AG08396 (cell line): ENCODE measurements at regions not wholly inside any gene's neighbourhood (a gene's known extent, or its start where the extent isn't known, plus 50 kb on each side); places are given as distances from the start of the nearest gene placed in this dataset.

ENCODE experiments used
- DNase-seq: peaks from one replicate; pipeline ENCODE4 v3.0.0; 2012; ENCODE audit warnings: low spot score, mixed read lengths

DNA sequence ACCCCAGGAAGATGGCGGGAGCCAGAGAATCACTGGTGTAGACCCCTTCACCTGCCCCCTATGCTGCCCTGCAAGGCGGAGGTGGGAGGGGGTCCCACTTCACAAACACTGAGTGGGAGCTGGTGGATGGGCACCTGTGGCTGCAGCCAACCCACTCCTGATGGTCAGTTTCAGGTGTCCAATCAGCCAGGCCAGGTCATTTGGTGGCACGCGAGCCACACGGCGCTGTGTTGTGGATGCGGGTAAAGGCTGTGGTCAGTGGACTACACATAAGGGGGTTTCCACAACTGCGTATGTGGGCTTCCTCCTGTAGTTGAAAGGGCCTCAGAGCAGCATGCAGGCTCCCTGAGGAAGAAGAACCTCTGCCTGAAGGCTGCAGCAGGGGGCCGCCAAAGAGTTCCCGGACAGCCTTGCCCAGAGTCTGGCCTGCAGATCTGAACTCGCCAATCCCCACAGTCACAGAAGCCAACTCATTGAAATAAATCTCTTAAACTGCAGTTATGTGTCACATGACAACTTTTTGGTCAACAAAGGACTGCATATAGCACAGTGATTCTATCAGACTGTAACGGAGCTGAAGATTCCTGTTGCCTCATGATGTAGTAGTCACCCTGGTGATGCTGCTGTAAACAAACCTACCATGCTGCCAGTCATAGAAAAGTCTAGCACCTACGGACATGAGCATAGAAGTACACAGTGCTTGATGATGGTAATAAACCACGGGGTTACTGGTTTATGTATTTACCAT lies 284.7 kb upstream of the IRX2 start:
- no peak for DNase-seq

DNA sequence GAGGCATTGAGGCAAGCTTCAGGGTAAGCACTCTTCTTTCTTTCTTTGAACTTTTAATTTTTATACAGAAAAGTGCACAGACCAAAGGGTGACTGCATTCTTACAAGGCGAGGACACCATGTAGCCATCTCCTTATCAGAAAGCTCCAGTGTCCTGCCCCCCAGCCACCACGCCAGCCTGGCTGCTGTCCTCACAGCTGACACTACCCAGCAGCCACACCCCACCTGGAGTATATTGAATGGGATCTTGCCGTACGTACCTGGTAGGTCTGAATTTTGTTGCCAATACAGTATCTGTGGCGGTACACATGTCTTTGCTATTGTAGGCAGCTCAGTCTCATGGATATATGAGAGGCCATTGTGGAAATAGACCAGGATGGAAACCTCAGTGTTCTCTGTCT lies 284.0 kb upstream of the IRX2 start:
- DNase-seq: no peak

DNA sequence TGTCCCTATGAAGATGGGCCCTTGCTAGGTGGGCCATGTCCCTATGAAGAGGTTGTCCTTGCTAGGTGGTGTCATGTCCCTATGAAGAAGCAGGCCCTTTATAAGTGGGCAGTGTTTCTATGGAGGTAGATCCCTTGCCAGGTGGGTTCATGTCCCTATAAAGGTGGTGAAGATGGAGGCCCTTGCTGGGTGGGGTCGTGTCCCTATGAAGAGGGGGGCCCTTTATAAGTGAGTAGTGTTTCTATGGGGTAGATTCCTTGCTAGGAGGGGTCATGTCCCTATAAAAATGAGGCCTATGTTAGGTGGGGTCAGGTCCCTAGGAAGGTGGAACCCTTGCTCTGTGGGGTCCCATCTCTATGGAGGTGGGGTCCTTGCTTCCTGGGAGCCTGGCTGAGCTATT lies 283.4 kb upstream of the IRX2 start:
- DNase-seq: no peak

DNA sequence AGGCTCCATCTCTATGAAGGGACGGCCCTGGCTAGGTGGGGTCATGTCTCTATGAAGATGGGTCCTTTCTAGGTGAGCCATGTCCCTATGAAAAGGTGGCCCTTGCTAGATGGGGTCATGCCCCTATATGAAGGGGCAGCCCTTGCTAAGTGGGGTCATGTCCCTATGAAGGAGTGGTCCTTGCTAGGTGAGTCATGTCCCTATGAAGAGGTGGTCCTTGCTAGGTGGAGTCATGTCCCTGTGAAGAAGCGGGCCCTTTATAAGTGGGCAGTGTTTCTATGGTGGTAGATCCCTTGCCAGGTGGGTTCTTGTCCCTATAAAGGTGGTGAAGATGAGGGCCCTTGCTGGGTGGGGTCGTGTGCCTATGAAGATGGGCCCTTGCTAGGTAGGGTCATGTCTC lies 283.0 kb upstream of the IRX2 start:
- no peak for DNase-seq

DNA sequence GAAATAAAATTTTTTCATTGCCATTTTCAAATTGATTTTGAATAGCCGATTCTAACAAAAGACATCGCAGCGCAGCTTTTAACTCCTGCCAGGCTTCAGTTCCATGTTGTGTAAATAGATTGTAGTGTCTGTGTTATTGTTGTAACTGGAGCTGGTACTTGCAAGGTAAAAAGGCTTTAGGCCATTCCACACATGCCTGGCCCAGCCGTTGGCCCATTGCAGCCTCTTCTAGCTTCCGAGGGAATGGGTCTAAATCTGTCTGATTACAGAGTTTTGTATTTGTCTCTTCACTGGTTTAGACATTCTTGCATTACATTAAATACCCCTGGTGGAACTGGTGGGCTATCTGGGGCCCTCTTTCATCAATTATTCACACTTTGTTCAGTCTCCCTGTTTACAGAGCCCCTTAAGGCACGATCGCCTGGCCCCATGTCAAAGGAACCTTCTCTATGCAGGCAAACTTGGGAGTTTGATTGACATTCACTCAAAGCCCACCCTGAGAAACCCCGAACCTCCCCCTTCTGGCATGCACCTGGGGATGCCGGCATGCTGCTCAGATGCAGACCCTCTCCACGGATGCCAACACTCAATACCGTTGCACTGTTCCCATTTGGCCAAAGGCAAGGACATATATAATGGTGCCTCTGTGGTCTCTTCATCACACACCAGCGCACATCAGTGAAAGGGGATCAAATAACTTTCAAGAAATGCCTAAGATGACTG lies 281.7 kb upstream of the IRX2 start:
- DNase-seq: no peak

DNA sequence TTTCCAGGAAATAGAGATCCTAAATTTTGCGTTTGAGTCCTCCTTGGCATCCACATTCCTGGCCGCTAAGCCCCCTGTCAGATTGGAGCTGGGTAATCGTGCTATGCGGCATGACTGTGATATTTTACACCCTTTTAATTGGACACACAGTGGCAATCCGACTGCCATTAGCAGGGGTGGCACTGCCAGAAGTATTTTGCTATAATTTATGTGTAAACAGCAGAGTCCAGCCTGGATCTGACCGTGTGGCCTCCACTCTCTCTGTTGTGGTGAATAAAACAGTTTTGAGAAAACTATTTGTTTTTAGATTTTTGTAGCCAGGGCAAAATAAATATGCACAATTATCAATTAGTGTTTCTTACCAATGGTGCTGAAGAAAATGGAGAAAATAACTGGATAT lies 281.0 kb upstream of the IRX2 start:
- DNase-seq: no peak

DNA sequence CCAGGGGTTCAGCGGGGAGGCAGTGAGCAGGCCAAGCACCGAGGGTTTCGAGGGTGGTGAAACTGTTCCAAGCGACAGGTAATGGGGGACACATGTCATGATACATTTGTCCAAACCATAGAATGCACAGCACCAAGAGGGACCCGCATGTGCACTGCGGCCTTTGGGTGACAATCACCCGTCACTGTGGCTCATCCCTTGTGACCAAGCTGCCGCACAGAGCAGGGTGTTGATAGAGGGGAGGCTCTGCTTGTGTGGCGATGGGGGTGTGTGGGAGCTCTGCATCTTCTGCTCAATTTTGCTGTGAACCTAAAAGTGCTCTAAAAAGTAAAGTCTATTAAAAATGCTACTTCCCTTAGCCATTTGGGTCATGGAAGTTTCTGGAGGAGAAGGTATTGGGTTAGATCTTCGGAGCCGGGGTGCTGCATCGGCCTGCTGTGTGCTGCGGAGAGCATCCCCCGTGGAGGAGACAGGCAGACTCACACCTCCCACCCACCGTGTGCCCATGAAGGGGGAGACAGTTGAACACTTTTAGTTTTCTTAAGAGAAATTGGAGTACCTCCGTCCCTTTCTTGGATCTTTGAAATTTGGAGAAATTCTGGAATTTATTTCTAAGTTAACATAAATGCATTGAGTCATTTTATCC lies 280.4 kb upstream of the IRX2 start:
- no peak for DNase-seq

DNA sequence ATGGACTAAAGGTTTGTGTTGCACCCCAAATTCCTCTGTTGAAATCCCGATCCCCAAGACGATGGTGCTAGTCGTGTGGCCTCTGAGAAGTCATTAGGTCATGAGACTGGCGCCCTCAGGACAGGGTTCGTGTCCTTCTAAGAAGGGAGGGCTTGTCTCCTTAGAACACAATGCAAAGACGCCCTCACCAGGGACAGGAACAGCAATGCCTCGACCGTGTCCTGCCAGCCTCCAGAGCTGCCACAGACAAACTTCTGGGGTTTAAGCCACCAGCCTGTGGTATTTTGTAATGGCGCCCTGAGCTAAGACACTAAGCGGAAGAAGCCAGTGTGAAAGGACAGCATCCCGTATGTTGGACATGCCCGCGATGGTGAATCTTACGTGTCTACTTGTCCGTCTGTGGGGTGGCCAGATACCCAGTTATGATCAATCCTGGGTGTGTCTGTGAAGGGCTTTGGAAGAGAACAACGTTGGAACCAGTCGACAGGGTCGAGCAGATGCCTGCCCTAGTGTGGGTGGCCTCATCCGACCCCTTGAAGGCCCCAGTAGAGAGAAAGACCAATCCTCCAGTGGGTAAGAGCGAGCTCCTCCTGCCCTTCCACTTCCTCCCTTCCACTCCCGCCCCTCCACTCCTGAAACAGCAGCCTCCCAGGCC lies 279.2 kb upstream of the IRX2 start:
- DNase-seq: no peak

DNA sequence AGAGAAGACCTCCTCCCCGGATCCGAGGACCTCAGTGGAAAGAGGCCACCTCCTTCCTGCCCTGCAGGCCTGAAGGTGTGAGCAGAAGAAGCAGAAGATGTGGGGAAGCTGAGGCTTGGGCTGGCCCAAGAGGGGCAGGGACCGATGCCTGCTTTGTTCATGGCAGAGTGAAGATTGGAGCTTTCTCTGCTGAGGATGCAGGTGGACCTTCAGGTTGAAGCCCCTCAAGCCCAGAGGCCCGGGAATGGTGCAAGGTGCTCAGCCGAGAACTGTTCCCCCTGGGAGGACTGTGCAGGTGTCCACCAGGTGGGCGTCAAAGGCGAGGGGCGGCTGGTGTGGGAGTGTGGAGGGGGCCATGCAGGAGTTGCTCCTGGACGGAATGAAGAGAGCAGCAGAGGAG lies 277.9 kb upstream of the IRX2 start:
- DNase-seq: no peak

DNA sequence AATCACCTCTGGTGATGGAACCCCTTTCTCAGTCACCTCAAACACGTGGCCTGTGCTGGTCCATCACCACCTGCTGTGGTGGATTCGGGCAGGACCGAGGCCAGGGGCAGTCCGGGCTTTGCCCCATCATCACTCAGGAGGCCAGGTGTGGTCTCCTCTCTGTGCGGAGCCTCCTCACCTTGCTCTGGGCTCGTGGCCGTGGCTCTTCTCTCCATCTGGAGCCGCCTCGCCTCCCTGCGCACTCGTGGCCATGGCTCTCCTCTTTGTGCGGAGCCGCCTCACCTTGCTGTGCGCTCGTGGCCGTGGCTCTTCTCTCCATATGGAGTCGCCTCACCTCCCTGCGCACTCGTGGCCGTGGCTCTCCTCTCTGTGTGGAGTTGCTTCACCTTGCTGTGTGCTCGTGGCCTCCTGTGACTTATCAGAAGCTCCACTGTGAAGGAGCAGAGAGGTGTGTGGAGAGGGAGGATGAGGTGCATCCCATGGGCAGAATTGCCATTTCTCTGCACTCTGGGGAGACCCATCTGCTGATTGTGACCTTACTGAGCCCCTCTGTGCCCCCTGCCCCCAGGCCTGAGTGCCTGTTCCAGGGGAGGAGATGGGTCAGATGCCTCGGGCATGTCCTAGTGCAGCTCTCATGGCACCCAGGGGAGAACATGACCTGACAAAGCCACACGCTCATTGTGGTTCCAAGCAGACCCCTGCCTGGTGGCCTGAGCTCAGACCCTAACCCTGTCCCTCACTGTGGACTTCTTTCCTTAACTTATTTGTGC lies 276.6 kb upstream of the IRX2 start:
- DNase-seq: no peak

DNA sequence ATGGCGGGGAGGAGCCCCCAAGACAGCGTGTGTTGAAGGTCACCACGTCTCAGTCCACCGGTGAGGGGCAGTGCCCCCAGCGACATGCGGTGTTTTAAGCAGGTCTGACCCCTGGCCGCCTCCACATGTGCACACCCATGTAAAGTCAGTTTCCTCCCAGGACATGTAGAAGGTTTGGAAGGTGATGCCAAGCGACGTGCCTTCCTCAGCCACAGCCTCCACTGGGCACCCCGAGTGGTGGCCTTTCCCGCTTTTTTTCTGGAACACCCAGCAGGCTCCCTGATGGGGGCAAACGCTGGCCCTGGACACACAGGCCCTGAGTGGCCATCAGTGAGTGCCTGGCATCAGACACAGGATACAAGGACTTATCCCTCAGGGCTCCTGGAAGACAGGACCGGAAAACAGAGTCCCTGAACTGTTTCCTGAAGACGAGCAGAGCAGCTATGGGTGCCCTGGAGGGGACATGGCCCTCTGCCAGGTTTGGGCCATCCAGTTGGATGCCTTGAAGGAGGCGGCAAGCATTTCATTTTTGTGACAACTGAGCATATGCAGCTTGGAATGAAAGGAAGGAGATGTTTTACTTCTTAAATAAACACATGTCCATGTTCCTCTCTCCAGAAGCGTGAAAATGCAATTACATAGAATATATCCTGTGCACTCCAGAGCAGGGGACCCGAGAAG lies 275.8 kb upstream of the IRX2 start:
- DNase-seq: no peak

DNA sequence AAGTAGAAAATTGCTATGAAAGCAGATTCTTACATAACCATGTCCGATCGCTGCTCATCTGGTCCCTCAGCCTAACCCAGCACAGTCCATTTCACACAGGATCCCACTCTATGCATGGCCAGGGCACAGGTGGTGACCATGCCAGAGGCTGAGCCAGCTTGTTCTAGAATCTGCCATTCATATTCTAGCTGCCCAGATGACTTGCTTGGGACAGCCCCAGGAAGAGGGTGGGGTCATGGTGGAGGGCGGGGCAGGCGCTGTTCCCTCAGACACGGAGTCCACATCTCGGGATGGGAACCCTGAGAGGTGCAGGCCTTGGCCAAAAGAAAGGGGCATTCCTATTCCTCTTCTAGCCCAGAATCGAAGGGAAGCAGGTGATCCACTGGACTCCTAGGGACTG lies 275.2 kb upstream of the IRX2 start:
- no peak for DNase-seq

DNA sequence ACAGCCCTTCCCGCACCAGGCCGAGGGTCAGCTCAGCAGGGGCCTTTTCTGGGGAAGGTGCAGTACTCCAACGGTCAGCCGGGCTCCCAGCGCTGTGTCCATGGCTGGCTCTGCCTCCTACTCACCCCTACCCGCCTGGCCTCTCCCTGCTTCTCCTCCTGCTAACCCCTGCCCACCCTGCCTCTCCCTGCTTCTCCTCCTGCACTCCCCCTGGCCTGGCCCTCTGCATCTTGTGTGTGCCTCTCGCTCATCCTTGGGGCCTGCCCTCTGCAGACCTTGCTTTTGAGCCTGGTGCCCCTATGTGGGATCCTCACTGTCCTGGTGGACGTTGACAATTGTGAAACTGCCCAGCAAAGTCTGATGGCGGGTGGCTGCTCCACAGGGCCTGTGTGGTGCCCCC lies 274.6 kb upstream of the IRX2 start:
- no peak for DNase-seq

DNA sequence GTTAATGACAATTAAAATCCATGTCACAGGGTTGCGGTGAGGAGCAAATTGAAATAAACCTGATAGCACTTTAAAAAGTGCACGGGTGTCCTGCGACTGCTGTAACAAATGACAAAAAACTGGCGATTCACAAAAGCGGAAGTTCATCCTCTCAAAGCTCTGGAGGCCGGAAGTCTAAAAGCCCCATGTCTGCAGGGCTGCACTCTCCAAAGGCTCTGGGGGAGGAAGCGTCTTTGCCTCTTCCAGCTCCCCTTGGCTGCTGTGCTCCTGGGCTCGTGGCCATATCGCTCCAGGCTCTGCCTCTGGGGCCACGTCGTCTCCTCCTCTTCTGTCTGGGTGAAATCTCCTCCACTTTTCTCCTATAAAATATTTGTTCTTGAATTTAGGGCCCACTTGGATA lies 273.9 kb upstream of the IRX2 start:
- no peak for DNase-seq

DNA sequence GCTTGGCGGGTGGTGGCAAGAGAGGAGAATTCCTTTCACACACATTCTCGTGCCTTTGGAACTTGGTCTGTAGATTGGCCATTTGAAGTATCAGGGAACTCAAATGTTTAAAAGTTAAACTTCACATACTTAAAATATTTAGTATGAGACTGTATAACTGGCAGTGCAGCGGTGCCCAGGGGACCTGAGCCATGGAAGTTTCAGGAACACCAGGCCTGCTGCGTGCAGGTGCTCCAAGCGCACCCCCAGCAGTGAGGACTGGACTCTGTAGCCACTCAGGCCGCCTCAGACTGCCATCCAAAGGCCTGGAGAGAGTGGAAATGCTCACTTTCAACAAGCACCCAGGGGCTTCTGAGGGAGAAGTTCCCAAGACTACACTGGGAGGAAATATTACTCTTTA lies 273.5 kb upstream of the IRX2 start:
- no peak for DNase-seq

DNA sequence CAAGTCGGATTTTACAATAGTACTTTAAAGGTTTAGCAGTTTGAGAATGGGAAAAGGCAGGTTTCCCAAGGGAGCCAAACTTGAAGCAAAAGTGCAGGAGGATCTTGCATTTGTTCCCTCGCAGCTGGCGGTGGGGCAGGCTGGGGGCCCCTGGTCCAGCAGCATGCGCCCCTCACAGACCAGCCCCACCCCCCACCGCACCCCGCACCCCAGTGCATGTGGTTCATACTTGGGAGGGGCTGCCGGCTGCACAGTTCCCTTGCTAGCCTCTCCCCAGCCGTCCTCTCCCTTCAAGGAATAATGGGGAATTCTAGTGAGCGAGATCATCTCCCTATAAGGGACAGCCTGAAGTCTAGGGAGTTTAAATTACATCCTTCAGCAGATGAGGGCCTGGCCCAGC lies 273.1 kb upstream of the IRX2 start:
- no peak for DNase-seq

DNA sequence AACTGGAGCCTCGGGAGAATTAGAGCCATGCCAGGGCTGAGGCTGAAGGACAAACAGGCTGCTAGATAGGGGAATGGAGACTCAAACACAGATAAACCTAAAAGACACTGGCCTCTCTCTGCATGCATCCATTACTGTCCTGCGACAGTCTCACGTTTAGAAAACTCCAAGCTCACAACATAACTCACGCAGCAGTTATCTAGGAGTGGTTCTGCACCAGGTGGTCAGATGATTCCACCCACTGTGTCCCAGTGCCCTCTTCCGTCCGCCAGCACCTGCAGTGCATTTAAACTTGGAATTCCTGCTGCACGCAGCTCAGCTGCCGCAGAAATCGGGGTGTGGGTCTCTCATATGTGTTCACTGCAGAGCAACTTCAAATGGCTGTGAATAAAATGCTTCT lies 272.6 kb upstream of the IRX2 start:
- DNase-seq: no peak

DNA sequence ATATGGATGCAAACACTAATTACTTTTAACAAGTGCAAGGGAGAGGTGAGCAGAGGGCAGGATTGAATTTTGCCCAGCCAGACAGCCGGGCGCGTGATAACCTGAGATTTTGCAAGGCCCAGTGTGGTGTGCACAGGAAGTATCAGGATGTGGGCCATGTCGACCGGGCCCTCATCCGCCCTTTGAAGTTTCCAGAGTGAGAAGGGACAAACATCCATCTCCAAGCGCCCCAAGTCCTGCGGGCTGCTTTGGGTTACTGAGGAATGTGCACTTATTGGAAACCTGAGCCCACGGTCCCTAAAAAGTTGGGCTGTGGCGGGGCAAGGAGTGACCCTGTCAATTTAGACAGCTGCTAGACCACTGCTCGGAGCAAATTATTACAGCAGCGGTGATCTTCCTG lies 272.2 kb upstream of the IRX2 start:
- no peak for DNase-seq

DNA sequence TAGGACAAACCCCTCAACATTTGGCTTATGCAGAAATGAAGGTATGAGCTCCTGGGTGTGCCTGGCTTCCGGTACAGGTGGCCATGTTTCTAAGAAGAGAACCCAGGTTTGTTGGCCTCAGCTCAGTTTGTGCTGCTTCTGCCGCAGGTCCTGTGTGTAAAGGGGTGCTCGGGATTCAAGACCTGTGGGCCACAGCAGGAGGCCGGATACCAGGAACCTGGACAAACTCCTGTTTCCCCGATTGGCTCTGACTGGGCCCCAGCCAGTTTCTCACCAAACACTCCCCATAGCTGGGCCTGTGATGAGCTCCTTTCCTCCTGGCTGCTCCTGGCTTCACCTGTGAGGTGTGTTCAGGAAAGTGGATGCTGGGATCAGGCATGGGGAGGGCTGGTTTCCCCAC lies 271.2 kb upstream of the IRX2 start:
- DNase-seq: no peak

DNA sequence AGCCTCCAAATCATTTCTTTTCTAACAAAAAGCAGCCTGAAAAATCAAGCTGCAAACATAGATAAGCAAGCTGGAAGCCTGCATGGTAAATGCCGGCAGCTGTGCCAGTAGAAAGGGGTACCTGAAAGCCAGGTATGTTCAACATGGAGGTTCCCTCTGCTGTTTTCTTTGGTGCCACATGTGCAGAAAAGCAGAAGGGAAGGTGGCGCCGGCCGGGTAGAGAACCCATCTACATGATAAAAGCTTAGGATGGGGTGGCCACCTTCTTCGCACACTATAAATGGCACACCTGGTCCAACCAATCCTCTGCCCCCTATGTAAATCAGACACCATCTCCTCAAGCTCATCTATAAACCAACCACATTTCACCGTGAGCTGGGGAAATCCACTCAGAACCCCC lies 268.9 kb upstream of the IRX2 start:
- DNase-seq: no peak

DNA sequence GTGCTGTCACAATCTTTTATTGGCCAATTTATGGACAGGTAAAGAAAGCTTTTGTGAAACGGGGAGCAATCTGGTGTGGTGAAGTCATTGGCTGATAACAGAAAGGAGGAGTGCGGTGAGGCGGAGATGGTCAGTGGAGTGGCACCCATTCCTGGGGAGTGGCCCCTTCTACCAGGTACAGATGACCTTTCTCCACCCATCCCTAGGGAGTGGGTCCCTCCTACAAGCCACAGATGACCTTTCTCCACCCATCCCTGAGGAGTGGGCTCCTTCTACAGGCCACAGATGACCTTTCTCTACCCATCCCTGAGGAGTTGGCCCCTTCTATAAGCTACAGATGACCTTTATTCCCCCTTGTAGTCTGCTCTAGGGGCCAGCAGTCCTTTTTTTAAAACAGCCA lies 267.6 kb upstream of the IRX2 start:
- no peak for DNase-seq

DNA sequence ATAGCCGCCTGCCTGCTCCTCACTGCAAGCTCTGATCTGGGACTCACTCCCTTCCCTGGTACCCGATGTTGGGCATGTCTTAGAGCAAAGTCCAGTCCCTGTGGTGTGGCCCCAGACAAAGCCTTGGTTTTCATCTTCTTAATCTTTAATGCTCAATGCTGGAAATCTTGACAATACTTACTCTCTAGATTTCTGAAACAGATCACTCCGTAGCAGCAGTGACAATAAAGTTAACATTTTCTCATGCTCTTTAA lies 260.2 kb upstream of the IRX2 start:
- DNase-seq: no peak
